GM12873 (cell line): ENCODE measurements at regions not wholly inside any gene's neighbourhood (a gene's known extent, or its start where the extent isn't known, plus 50 kb on each side); places are given as distances from the start of the nearest gene placed in this dataset.

Source experiments
- TF ChIP-seq, protein P1 (sequence below): IDR thresholded peaks from 2 replicates; pipeline ENCODE4 v1.5.1; 2012; ENCODE audit warnings: low read depth, mild to moderate bottlenecking, moderate library complexity, low read length, control low read depth; ENCODE audit not compliant: insufficient read depth; ENCODE audit errors: missing control alignments

DNA sequence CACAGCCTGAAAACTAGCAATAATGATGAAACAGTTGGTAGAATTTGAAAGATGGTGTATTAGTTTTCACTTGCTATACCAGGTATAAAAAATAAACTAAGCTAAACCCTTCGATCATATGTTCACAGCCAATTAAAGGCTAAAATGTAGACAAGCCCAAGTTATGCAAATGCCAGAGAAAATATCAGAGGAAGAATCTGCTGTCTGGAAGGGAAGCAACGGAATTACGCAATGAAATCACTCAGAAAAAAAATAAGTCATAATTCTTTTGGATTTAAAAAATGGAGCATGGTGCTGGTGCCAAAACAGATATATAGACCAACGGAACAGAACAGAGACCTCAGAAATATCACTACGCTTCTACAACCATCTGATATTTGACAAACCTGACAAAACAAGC lies 108.3 kb downstream of the ARL4C start:
- TF ChIP-seq, protein P1, sequence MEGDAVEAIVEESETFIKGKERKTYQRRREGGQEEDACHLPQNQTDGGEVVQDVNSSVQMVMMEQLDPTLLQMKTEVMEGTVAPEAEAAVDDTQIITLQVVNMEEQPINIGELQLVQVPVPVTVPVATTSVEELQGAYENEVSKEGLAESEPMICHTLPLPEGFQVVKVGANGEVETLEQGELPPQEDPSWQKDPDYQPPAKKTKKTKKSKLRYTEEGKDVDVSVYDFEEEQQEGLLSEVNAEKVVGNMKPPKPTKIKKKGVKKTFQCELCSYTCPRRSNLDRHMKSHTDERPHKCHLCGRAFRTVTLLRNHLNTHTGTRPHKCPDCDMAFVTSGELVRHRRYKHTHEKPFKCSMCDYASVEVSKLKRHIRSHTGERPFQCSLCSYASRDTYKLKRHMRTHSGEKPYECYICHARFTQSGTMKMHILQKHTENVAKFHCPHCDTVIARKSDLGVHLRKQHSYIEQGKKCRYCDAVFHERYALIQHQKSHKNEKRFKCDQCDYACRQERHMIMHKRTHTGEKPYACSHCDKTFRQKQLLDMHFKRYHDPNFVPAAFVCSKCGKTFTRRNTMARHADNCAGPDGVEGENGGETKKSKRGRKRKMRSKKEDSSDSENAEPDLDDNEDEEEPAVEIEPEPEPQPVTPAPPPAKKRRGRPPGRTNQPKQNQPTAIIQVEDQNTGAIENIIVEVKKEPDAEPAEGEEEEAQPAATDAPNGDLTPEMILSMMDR = no peak

DNA sequence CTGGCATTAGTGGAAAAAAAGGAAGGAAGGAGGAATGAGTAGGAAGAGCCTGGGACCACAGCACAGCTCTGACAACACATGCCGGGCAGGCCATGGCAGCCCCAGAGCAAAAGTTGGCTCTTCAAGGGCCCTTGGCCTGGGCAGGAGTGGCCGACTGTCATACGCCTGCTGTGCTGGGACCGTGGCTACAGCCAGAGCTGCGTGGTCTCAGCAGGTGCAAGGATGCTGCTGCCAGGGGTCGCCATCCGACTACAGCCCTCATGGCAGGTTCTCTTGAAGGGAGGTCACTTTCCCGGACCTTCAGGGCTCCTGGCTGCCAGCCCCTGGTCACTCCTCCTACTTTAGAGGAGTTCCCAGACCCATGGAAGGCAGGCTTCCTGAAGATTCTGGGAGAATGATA lies 109.9 kb downstream of the ARL4C start:
- TF ChIP-seq, protein P1 = no peak

- TF ChIP-seq, protein P1 = no peak
Measured at GRCh38 chr2:234382131-234382530, 114.8 kb downstream of the ARL4C start.

- TF ChIP-seq, protein P1 = no peak
Measured at GRCh38 chr2:234378440-234378839, 118.4 kb downstream of the ARL4C start.

GRCh38 chr2:234377761-234378391 lies 119.0 kb downstream of the ARL4C start:
- TF ChIP-seq, protein P1 = no peak

DNA sequence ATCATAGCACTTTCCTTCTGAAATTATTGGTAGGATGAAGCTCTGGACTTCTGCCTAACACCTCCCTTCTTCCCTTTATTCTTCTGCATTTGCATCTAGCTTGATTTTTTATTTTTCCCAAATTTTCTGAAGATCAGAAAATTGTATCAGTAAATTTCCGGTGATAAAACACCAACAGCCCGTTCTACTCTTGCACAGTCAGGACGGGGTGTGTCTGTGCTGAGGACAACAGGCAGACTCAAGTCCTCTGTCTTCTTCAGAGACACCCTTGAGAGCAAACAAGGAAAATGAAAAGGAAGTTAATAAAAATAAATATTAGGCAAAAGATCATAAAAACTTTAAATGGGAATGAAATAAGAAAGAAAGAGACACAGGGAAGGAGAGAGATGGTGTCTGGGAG lies 120.7 kb downstream of the ARL4C start:
- TF ChIP-seq, protein P1 = no peak

DNA sequence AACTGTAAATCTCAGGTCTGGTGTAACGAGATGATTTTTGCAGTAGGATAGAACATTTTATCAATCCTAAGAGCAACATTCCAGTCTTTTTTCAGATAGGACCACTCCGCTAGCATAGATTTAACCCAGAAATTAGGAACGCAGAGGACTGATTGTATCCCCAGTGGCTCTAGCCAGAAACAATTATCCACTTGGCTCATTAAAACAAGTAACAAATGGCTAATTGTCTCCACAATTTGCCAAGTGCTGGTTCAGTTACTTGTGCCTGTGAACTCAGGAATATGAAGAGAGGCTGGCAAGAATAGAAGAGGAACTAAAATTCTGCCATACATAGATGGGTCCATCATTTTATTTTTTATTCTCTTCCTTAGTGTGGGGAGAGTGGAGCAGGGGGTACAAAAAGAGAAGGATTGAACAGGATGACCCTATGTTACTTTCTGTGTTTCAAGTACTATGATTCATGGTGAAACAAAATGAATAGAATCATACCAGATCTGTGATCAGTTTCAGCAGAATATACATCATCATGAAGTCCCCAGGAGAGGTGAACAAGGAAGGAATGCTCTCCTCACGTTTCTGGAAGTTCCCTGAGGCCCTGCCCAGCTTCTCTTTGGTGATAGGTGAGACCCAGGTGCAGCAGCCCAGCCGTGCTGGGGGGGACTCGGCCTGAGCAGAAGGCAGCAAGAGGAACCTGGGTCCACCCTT lies 121.6 kb downstream of the ARL4C start:
- TF ChIP-seq, protein P1 = no peak
